ENCODE measurements at regions not wholly inside any gene's neighbourhood (a gene's known extent, or its start where the extent isn't known, plus 50 kb on each side); places are given as distances from the start of the nearest gene placed in this dataset.

- no peaks in the 10 kb centered on the region for H3K36me3 ChIP-seq (ENCODE audit: control insufficient read depth in 4 of 4, insufficient read depth in 4 of 4, low read length in 4 of 4)
- H3K4me3 ChIP-seq, result no peak overlapping the region
- peak overlapping the region in 1 of 2 donors; percentile 44 for H3K9ac ChIP-seq (ENCODE audit: insufficient read depth in 1 of 2, low read length in 2 of 2)
- no peak overlapping the region for H3K27ac ChIP-seq (ENCODE audit: low read depth in 1 of 2, low read length in 1 of 2)
- ATAC-seq (ENCODE audit: insufficient read depth, low FRiP score) (no peak), DNase-seq (peak in 2 of 3 donors; percentile 43 to 77)
- H3K9me3 ChIP-seq (ENCODE audit: control insufficient read depth in 4 of 4, insufficient read depth in 3 of 4, low read length in 3 of 4), result no peaks in the 10 kb centered on the region
- H3K27me3 ChIP-seq (ENCODE audit: control insufficient read depth in 3 of 3, insufficient read depth in 3 of 3, low read length in 2 of 3), result no peaks in the 10 kb centered on the region
- peaks cover 0 to 13% (median 3%) of the 10 kb centered on the region in 5 donors for H3K4me1 ChIP-seq (ENCODE audit: control insufficient read depth in 5 of 5, insufficient read depth in 5 of 5, low read length in 5 of 5)
- TF ChIP-seq, protein P1, sequence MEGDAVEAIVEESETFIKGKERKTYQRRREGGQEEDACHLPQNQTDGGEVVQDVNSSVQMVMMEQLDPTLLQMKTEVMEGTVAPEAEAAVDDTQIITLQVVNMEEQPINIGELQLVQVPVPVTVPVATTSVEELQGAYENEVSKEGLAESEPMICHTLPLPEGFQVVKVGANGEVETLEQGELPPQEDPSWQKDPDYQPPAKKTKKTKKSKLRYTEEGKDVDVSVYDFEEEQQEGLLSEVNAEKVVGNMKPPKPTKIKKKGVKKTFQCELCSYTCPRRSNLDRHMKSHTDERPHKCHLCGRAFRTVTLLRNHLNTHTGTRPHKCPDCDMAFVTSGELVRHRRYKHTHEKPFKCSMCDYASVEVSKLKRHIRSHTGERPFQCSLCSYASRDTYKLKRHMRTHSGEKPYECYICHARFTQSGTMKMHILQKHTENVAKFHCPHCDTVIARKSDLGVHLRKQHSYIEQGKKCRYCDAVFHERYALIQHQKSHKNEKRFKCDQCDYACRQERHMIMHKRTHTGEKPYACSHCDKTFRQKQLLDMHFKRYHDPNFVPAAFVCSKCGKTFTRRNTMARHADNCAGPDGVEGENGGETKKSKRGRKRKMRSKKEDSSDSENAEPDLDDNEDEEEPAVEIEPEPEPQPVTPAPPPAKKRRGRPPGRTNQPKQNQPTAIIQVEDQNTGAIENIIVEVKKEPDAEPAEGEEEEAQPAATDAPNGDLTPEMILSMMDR (IDR thresholded peaks at IDR 0.05; ENCODE audit: control extremely low read depth, extremely low read depth), result no peak
- WGBS, 2 donors, result 79 to 86% methylated on average over 7 of the region's 7 CpGs
These were observed 62.5 kb upstream of the ADO start for GRCh38 chr10:62741996-62742395.

GRCh38 chr10:62742536-62743061 lies 61.9 kb upstream of the ADO start:
- ATAC-seq (ENCODE audit: insufficient read depth, low FRiP score) (no peak), DNase-seq (peak; percentile 24 to 78 (median 58))
- TF ChIP-seq, protein P1 (IDR thresholded peaks at IDR 0.05; ENCODE audit: control extremely low read depth, extremely low read depth), result no peak
- Histone ChIP-seq H3K4me1 (ENCODE audit: control insufficient read depth in 5 of 5, insufficient read depth in 5 of 5, low read length in 5 of 5) (peaks cover 0 to 13% (median 3%) of the 10 kb centered on the region in 5 donors), H3K9ac (ENCODE audit: insufficient read depth in 1 of 2, low read length in 2 of 2) (peak overlapping the region in 1 of 2 donors; percentile 44), H3K27me3 (ENCODE audit: control insufficient read depth in 3 of 3, insufficient read depth in 3 of 3, low read length in 2 of 3) (no peaks in the 10 kb centered on the region), H3K9me3 (ENCODE audit: control insufficient read depth in 4 of 4, insufficient read depth in 3 of 4, low read length in 3 of 4) (no peaks in the 10 kb centered on the region), H3K4me3 (no peak overlapping the region), H3K36me3 (ENCODE audit: control insufficient read depth in 4 of 4, insufficient read depth in 4 of 4, low read length in 4 of 4) (no peaks in the 10 kb centered on the region), H3K27ac (ENCODE audit: low read depth in 1 of 2, low read length in 1 of 2) (peak overlapping the region in 1 of 2 donors; percentile 59)
- 17 to 43% methylated on average over 6 of the region's 6 CpGs for WGBS, 2 donors

GRCh38 chr10:62744136-62744535 lies 60.4 kb upstream of the ADO start:
- Histone ChIP-seq H3K9me3 (ENCODE audit: control insufficient read depth in 4 of 4, insufficient read depth in 3 of 4, low read length in 3 of 4) (no peaks in the 10 kb centered on the region), H3K27ac (ENCODE audit: low read depth in 1 of 2, low read length in 1 of 2) (no peak overlapping the region), H3K36me3 (ENCODE audit: control insufficient read depth in 4 of 4, insufficient read depth in 4 of 4, low read length in 4 of 4) (no peaks in the 10 kb centered on the region), H3K4me3 (no peak overlapping the region), H3K9ac (ENCODE audit: insufficient read depth in 1 of 2, low read length in 2 of 2) (no peak overlapping the region), H3K27me3 (ENCODE audit: control insufficient read depth in 3 of 3, insufficient read depth in 3 of 3, low read length in 2 of 3) (no peaks in the 10 kb centered on the region), H3K4me1 (ENCODE audit: control insufficient read depth in 5 of 5, insufficient read depth in 5 of 5, low read length in 5 of 5) (peaks cover 0 to 13% (median 3%) of the 10 kb centered on the region in 5 donors)
- 79 to 82% methylated on average over 3 of the region's 3 CpGs for WGBS, 2 donors
- ATAC-seq (ENCODE audit: insufficient read depth, low FRiP score), result no peak
- DNase-seq, result no peak
- TF ChIP-seq, protein P1 (IDR thresholded peaks at IDR 0.05; ENCODE audit: control extremely low read depth, extremely low read depth), result no peak

- no peaks in the 10 kb centered on the region for H3K27me3 ChIP-seq (ENCODE audit: control insufficient read depth in 3 of 3, insufficient read depth in 3 of 3, low read length in 2 of 3)
- no peaks in the 10 kb centered on the region for H3K36me3 ChIP-seq (ENCODE audit: control insufficient read depth in 4 of 4, insufficient read depth in 4 of 4, low read length in 4 of 4)
- DNase-seq, result no peak
- no peak overlapping the region for H3K9ac ChIP-seq (ENCODE audit: insufficient read depth in 1 of 2, low read length in 2 of 2)
- H3K4me1 ChIP-seq (ENCODE audit: control insufficient read depth in 5 of 5, insufficient read depth in 5 of 5, low read length in 5 of 5), result peaks cover 0 to 13% (median 3%) of the 10 kb centered on the region in 5 donors
- H3K9me3 ChIP-seq (ENCODE audit: control insufficient read depth in 4 of 4, insufficient read depth in 3 of 4, low read length in 3 of 4), result no peaks in the 10 kb centered on the region
- WGBS, 2 donors, result 82 to 86% methylated on average over 2 of the region's 2 CpGs
- no peak for ATAC-seq (ENCODE audit: insufficient read depth, low FRiP score)
- H3K27ac ChIP-seq (ENCODE audit: low read depth in 1 of 2, low read length in 1 of 2), result peak overlapping the region in 1 of 2 donors; percentile 28
- TF ChIP-seq, protein P1 (IDR thresholded peaks at IDR 0.05; ENCODE audit: control extremely low read depth, extremely low read depth), result no peak
- no peak overlapping the region for H3K4me3 ChIP-seq
These were observed 58.9 kb upstream of the ADO start for GRCh38 chr10:62745581-62745980.
